GM12892 (cell line): ENCODE measurements at regions not wholly inside any gene's neighbourhood (a gene's known extent, or its start where the extent isn't known, plus 50 kb on each side); places are given as distances from the start of the nearest gene placed in this dataset.

ENCODE experiments used
- DNase-seq: peaks from one replicate; pipeline ENCODE4 v3.0.0; 2011; ENCODE audit not compliant: insufficient read length
- FAIRE-seq: peaks from 2 replicates; lab custom pipeline; 2011; peaks lifted over from hg19 to GRCh38; lab: Jason Lieb, UNC
- POLR2A ChIP-seq: IDR thresholded peaks from 2 replicates; pipeline ENCODE4 v1.6.1; 2011; ENCODE audit warnings: low read depth, low read length, control low read depth
- POLR2AphosphoS5 ChIP-seq: IDR thresholded peaks from 2 replicates; pipeline ENCODE4 v1.6.1; 2011; ENCODE audit warnings: low read depth, low read length, control low read depth
- TAF1 ChIP-seq: IDR thresholded peaks from 2 replicates; pipeline ENCODE4 v1.6.1; 2011; ENCODE audit warnings: low read depth, mild to moderate bottlenecking, control low read depth, low read length, borderline replicate concordance

- no peak for FAIRE-seq
- no peak for DNase-seq
- TF ChIP-seq POLR2A (no peak), POLR2AphosphoS5 (no peak), TAF1 (no peak)
These were observed 52.7 kb upstream of the ZCCHC13 start for GRCh38 chrX:74251006-74251930.

GRCh38 chrX:74250574-74250973, 53.4 kb upstream of the ZCCHC13 start:
- FAIRE-seq = no peak
- DNase-seq = no peak
- TF ChIP-seq POLR2AphosphoS5 (no peak), TAF1 (no peak), POLR2A (no peak)

- FAIRE-seq = no peak
- TF ChIP-seq POLR2AphosphoS5 (no peak), POLR2A (no peak), TAF1 (no peak)
- no peak for DNase-seq
These were observed 54.0 kb upstream of the ZCCHC13 start for GRCh38 chrX:74249963-74250362.

GRCh38 chrX:74248889-74249288, 55.1 kb upstream of the ZCCHC13 start:
- FAIRE-seq = no peak
- TF ChIP-seq TAF1 (no peak), POLR2AphosphoS5 (no peak), POLR2A (no peak)
- DNase-seq = no peak

- DNase-seq (no peak), FAIRE-seq (no peak)
- TF ChIP-seq POLR2AphosphoS5 (no peak), TAF1 (no peak), POLR2A (no peak)
These were observed 57.5 kb upstream of the ZCCHC13 start for GRCh38 chrX:74246524-74246923.

GRCh38 chrX:74242484-74243138, 61.4 kb upstream of the ZCCHC13 start:
- FAIRE-seq = no peak
- DNase-seq = no peak
- TF ChIP-seq POLR2A (no peak), POLR2AphosphoS5 (no peak), TAF1 (no peak)

GRCh38 chrX:74242050-74242449, 61.9 kb upstream of the ZCCHC13 start:
- TF ChIP-seq TAF1 (no peak), POLR2AphosphoS5 (no peak), POLR2A (no peak)
- FAIRE-seq = no peak
- DNase-seq = no peak

- no peak for DNase-seq
- no peak for FAIRE-seq
- TF ChIP-seq POLR2A (no peak), POLR2AphosphoS5 (no peak), TAF1 (no peak)
These were observed 65.2 kb upstream of the ZCCHC13 start for GRCh38 chrX:74238771-74239170.

- TF ChIP-seq POLR2A = no peak
- no peak for TF ChIP-seq POLR2AphosphoS5
- no peak for DNase-seq
- FAIRE-seq = no peak
These were observed 69.2 kb upstream of the ZCCHC13 start for GRCh38 chrX:74234818-74235217.

GRCh38 chrX:74232859-74233258, 71.1 kb upstream of the ZCCHC13 start:
- TF ChIP-seq POLR2AphosphoS5 = no peak
- TF ChIP-seq POLR2A = no peak
- no peak for TF ChIP-seq TAF1
- FAIRE-seq (no peak), DNase-seq (no peak)

- DNase-seq (no peak), FAIRE-seq (no peak)
- no peak for TF ChIP-seq POLR2A
- no peak for TF ChIP-seq TAF1
- no peak for TF ChIP-seq POLR2AphosphoS5
These were observed 72.4 kb upstream of the ZCCHC13 start for GRCh38 chrX:74231625-74232024.
